22Rv1 (cell line): ENCODE measurements at regions not wholly inside any gene's neighbourhood (a gene's known extent, or its start where the extent isn't known, plus 50 kb on each side); places are given as distances from the start of the nearest gene placed in this dataset.

Experiments used
- ZFX ChIP-seq: fragments of 450-650 bp; IDR thresholded peaks from 2 replicates; pipeline ENCODE4 v1.6.1; 2017; ENCODE audit warnings: antibody characterized with exemption, borderline replicate concordance
- TF ChIP-seq, protein P1 (sequence below): fragments of 450-650 bp; IDR thresholded peaks from 2 replicates; pipeline ENCODE4 v1.5.1; 2017; ENCODE audit warnings: mild to moderate bottlenecking

DNA sequence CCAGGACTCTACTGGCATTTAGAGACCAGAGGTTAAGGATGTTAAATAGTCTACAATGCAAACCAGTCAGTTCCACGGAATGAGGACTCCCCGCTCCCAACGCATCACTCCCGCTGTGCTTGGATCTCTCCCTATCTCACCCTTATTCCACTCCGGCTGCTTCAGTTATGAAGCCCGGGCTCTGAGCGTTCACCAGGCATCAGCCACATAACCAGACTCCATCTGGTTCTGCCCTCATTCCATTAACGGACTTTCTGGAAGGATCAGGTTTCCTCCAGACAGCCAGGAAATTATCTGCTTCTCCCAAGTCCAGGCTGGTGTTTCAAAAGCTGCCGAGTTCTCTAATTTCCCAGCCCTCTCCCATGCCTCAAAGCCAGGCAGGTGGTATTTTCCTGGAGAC lies 499.3 kb downstream of the GLRX3 start:
- TF ChIP-seq, protein P1, sequence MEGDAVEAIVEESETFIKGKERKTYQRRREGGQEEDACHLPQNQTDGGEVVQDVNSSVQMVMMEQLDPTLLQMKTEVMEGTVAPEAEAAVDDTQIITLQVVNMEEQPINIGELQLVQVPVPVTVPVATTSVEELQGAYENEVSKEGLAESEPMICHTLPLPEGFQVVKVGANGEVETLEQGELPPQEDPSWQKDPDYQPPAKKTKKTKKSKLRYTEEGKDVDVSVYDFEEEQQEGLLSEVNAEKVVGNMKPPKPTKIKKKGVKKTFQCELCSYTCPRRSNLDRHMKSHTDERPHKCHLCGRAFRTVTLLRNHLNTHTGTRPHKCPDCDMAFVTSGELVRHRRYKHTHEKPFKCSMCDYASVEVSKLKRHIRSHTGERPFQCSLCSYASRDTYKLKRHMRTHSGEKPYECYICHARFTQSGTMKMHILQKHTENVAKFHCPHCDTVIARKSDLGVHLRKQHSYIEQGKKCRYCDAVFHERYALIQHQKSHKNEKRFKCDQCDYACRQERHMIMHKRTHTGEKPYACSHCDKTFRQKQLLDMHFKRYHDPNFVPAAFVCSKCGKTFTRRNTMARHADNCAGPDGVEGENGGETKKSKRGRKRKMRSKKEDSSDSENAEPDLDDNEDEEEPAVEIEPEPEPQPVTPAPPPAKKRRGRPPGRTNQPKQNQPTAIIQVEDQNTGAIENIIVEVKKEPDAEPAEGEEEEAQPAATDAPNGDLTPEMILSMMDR, result no peak
- TF ChIP-seq ZFX, result no peak
